GM19043 (cell line): ENCODE measurements at regions not wholly inside any gene's neighbourhood (a gene's known extent, or its start where the extent isn't known, plus 50 kb on each side); places are given as distances from the start of the nearest gene placed in this dataset.

ENCODE experiments used
- ATAC-seq: cut with Tn5 transposase; IDR thresholded peaks from one replicate; pipeline ENCODE4 v1.9.1; 2021; ENCODE audit warnings: low read depth; ENCODE audit not compliant: unreplicated experiment

- ATAC-seq = no peak
Measured at GRCh38 chr1:10892138-10893065, 96.0 kb upstream of the CASZ1 start.

GRCh38 chr1:10895621-10896020, 99.2 kb upstream of the CASZ1 start:
- no peak for ATAC-seq

GRCh38 chr1:10896673-10897072, 100.2 kb upstream of the CASZ1 start:
- no peak for ATAC-seq

- ATAC-seq = no peak
Measured at GRCh38 chr1:10897321-10897980, 101.0 kb upstream of the CASZ1 start.

GRCh38 chr1:10897981-10898728, 101.7 kb upstream of the CASZ1 start:
- no peak for ATAC-seq

GRCh38 chr1:10898921-10899320, 102.5 kb upstream of the CASZ1 start:
- no peak for ATAC-seq

GRCh38 chr1:10899490-10900250, 103.2 kb upstream of the CASZ1 start:
- no peak for ATAC-seq

- ATAC-seq = no peak
Measured at GRCh38 chr1:10900251-10900651, 103.8 kb upstream of the CASZ1 start.

- no peak for ATAC-seq
Measured at GRCh38 chr1:10900691-10901090, 104.2 kb upstream of the CASZ1 start.

GRCh38 chr1:10901091-10901890, 104.8 kb upstream of the CASZ1 start:
- no peak for ATAC-seq

- ATAC-seq = no peak
Measured at GRCh38 chr1:10901891-10902805, 105.7 kb upstream of the CASZ1 start.

GRCh38 chr1:10903421-10903820, 107.0 kb upstream of the CASZ1 start:
- no peak for ATAC-seq

- ATAC-seq = no peak
Measured at GRCh38 chr1:10903821-10904220, 107.4 kb upstream of the CASZ1 start.

- no peak for ATAC-seq
Measured at GRCh38 chr1:10904396-10905358, 107.8 kb upstream of the TARDBP start.

- ATAC-seq = no peak
Measured at GRCh38 chr1:10905841-10906655, 106.4 kb upstream of the TARDBP start.

GRCh38 chr1:10906866-10907519, 105.5 kb upstream of the TARDBP start:
- ATAC-seq = no peak
